HCT116 (cell line): ENCODE measurements at regions not wholly inside any gene's neighbourhood (a gene's known extent, or its start where the extent isn't known, plus 50 kb on each side); places are given as distances from the start of the nearest gene placed in this dataset.

ENCODE experiments used
- ATAC-seq: fragments of 200-7000 bp; cut with Tn5 transposase; 2 replicates; pipeline ENCODE4 v1.9.1; 2020; ENCODE audit warnings: mild to moderate bottlenecking, moderate library complexity
- BruUV-seq: library from RNA; stranded (reverse); fragments of 400-500 nt; replicated peaks from 2 replicates; lab custom pipeline; 2021; lab: Mats Ljungman, UMichigan
- CTCF ChIA-PET: fragments of 300-600 bp; sonication (Branson Sonifier 250); formaldehyde crosslinking; loops from one replicate; lab custom pipeline; 2021; ENCODE audit warnings: antibody characterized with exemption; lab: Charles Lee
- POLR2A ChIA-PET: fragments of 300-600, 350-600 bp; sonication (Branson Sonifier 250); formaldehyde crosslinking; loops from one replicate; lab custom pipeline; 2021; ENCODE audit warnings: antibody characterized with exemption; lab: Charles Lee
- RAD21 ChIA-PET, 2 experiments: fragments of 300-600 bp; sonication (Branson Sonifier 250); formaldehyde crosslinking; loops; one replicate each; lab custom pipeline; 2023; ENCODE audit warnings: low total read pairs in 2 of 2; ENCODE audit not compliant: uncharacterized antibody in 2 of 2, unreplicated experiment in 2 of 2, low non-redundant PET in 1 of 2; lab: Charles Lee
- DNase-seq: peaks from one replicate; pipeline ENCODE4 v3.0.0-alpha.2; 2010; ENCODE audit warnings: low read depth, low spot score
- H2AFZ ChIP-seq: fragments of 200-600 bp; shearing (Covaris generic), sonication (generic); 2 replicates; pipeline ENCODE4 v1.6.1; 2017; ENCODE audit warnings: low read depth, mixed run types, mixed read lengths, antibody characterized with exemption, low read length; ENCODE audit not compliant: poor library complexity, severe bottlenecking
- H3K27ac ChIP-seq: 2 replicates; pipeline ENCODE4 v1.5.1; 2012; ENCODE audit warnings: low read depth, low read length
- H3K27me3 ChIP-seq: fragments of 200-600 bp; sonication (generic); 2 replicates; pipeline ENCODE4 v1.6.1; 2016; ENCODE audit warnings: mixed run types, low read length, mixed read lengths; ENCODE audit not compliant: insufficient read depth
- H3K36me3 ChIP-seq, 2 experiments: fragments of 200-500 bp in 1 of 2; fragments of 200-600 bp in 1 of 2; sonication (Bioruptor generic) in 1 of 2; sonication (generic) in 1 of 2; 2 replicates each; pipeline versions ENCODE4 v1.5.1 to v1.6.1; 2014 to 2016; ENCODE audit warnings: low read length in 2 of 2, inconsistent platforms in 1 of 2, mixed read lengths in 1 of 2, mixed run types in 1 of 2; ENCODE audit not compliant: insufficient read depth in 2 of 2, control insufficient read depth in 1 of 2
- H3K4me1 ChIP-seq, 2 experiments: fragments of 200-600 bp in 1 of 2; sonication (generic) in 1 of 2; 2 replicates each; pipeline versions ENCODE4 v1.5.1 to v1.6.1; 2012 to 2017; ENCODE audit warnings: low read length in 2 of 2, inconsistent platforms in 1 of 2, mild to moderate bottlenecking in 1 of 2, mixed read lengths in 1 of 2, mixed run types in 1 of 2, moderate library complexity in 1 of 2; ENCODE audit not compliant: insufficient read depth in 2 of 2, control insufficient read depth in 1 of 2
- H3K4me2 ChIP-seq: fragments of 200-600 bp; sonication (generic); 2 replicates; pipeline ENCODE4 v1.6.1; 2017; ENCODE audit warnings: mixed run types, low read length, mixed read lengths
- H3K4me3 ChIP-seq, 2 experiments: fragments of 200-600 bp in 1 of 2; sonication (generic) in 1 of 2; replicated peaks in 1 of 2; 2 replicates each; pipeline ENCODE4 v1.5.1; 2011 to 2016; ENCODE audit warnings: low read length in 2 of 2, control low read depth in 1 of 2, low read depth in 1 of 2, mild to moderate bottlenecking in 1 of 2, mixed read lengths in 1 of 2, mixed run types in 1 of 2
- H3K79me2 ChIP-seq: fragments of 200-600 bp; sonication (generic); 2 replicates; pipeline ENCODE4 v1.6.1; 2017; ENCODE audit warnings: mild to moderate bottlenecking, mixed run types, low read length, moderate library complexity, mixed read lengths; ENCODE audit not compliant: insufficient read depth
- H3K9ac ChIP-seq: fragments of 200-600 bp; sonication (generic); 2 replicates; pipeline ENCODE4 v1.6.1; 2016; ENCODE audit warnings: low read length, mixed read lengths
- H3K9me2 ChIP-seq: fragments of 200-600 bp; sonication (generic), shearing (Covaris generic); 2 replicates; pipeline ENCODE4 v1.6.1; 2017; ENCODE audit warnings: mixed run types, mild to moderate bottlenecking, moderate library complexity; ENCODE audit not compliant: insufficient read depth
- H3K9me3 ChIP-seq, 2 experiments: fragments of 200-500 bp in 1 of 2; fragments of 200-600 bp in 1 of 2; sonication (Bioruptor generic) in 1 of 2; sonication (generic) in 1 of 2; 2 replicates each; pipeline ENCODE4 v1.6.1; 2014 to 2017; ENCODE audit warnings: low read length in 2 of 2, mixed read lengths in 2 of 2, inconsistent platforms in 1 of 2, low read depth in 1 of 2, mild to moderate bottlenecking in 1 of 2, mixed run types in 1 of 2, moderate library complexity in 1 of 2; ENCODE audit not compliant: control insufficient read depth in 1 of 2, insufficient read depth in 1 of 2
- H4K20me1 ChIP-seq: fragments of 200-600 bp; sonication (generic), shearing (Covaris generic); 2 replicates; pipeline ENCODE4 v1.6.1; 2017; ENCODE audit warnings: mixed run types, mild to moderate bottlenecking, moderate library complexity; ENCODE audit not compliant: insufficient read depth
- CEBPB ChIP-seq: IDR thresholded peaks from 2 replicates; pipeline ENCODE4 v1.6.1; 2012; ENCODE audit warnings: low read depth
- ELF1 ChIP-seq: IDR thresholded peaks from 2 replicates; pipeline ENCODE4 v1.6.1; 2012; ENCODE audit warnings: low read depth, borderline replicate concordance
- EZH2phosphoT487 ChIP-seq: fragments of 200-600 bp; IDR thresholded peaks from 2 replicates; pipeline ENCODE4 v1.6.1; 2018; ENCODE audit warnings: antibody characterized with exemption, borderline replicate concordance
- FOSL1 ChIP-seq: IDR thresholded peaks from 2 replicates; pipeline ENCODE4 v1.6.1; 2012; ENCODE audit warnings: low read depth
- JUND ChIP-seq: IDR thresholded peaks from 2 replicates; pipeline ENCODE4 v1.6.1; 2012
- RAD21 ChIP-seq: IDR thresholded peaks from 2 replicates; pipeline ENCODE4 v1.6.1; 2012; ENCODE audit warnings: low read depth, mild to moderate bottlenecking
- SP1 ChIP-seq: IDR thresholded peaks from 2 replicates; pipeline ENCODE4 v1.6.1; 2012; ENCODE audit warnings: low read depth
- SRF ChIP-seq: IDR thresholded peaks from 2 replicates; pipeline ENCODE4 v1.6.1; 2012; ENCODE audit warnings: low read depth
- TCF7L2 ChIP-seq: IDR thresholded peaks from 2 replicates; pipeline ENCODE4 v1.7.0; 2011; ENCODE audit warnings: borderline replicate concordance, inconsistent platforms; ENCODE audit not compliant: insufficient read depth, insufficient read length; ENCODE audit errors: extremely low read depth
- YY1 ChIP-seq: IDR thresholded peaks from 2 replicates; pipeline ENCODE4 v1.6.1; 2011; ENCODE audit warnings: low read length, low read depth, moderate library complexity, mild to moderate bottlenecking; ENCODE audit not compliant: insufficient replicate concordance; ENCODE audit errors: extremely low read depth
- ZFX ChIP-seq: fragments of 450-650 bp; IDR thresholded peaks from 2 replicates; pipeline ENCODE4 v1.6.1; 2017
- intact Hi-C: fragments of 100-400 bp; cut with micrococcal nuclease; formaldehyde crosslinking; loops from 2 replicates; pipeline ENCODE4 v1.10.0; 2022
- TF ChIP-seq, protein P1 (sequence below), 3 experiments: fragments of 200-600 bp in 1 of 3; sonication (generic) in 1 of 3; IDR thresholded peaks in 2 of 3; conservative IDR thresholded peaks in 1 of 3; 2 replicates each; pipeline ENCODE4 v1.5.1; 2012 to 2017; ENCODE audit warnings: low read depth in 2 of 3, low read length in 2 of 3, antibody characterized with exemption in 1 of 3, borderline replicate concordance in 1 of 3, control low read depth in 1 of 3, mild to moderate bottlenecking in 1 of 3, mixed read lengths in 1 of 3, mixed run types in 1 of 3, moderate library complexity in 1 of 3; ENCODE audit not compliant: insufficient read depth in 1 of 3
- TF ChIP-seq, protein P2 (sequence below): IDR thresholded peaks from 2 replicates; pipeline ENCODE4 v1.6.1; 2012; ENCODE audit warnings: low read depth

DNA sequence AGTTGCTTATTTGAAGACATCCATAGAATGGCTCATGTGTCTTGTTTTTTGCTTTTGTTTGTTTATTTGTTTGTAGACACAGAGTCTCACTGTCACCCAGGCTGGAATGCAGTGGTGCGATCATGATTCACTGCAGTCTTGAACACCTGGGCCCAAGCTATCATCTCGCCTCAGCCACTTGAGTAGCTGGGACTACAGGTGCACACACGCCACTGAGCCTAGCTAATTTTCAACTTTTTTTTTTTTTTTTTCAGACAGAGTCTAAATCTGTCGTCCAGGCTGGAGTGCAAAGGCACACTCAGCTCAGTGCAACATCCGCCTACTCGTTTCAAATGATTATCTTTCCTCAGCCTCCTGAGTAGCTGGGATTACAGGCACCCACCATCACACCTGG, 83.3 kb upstream of the KLF6 start:
- H2AFZ ChIP-seq = no peak overlapping the region
- TF ChIP-seq EZH2phosphoT487 (no peak), ZFX (no peak), FOSL1 (no peak), SRF (no peak), CEBPB (no peak), SP1 (no peak), TCF7L2 (no peak), ELF1 (no peak), JUND (no peak), YY1 (no peak), RAD21 (no peak)
- TF ChIP-seq, protein P1, sequence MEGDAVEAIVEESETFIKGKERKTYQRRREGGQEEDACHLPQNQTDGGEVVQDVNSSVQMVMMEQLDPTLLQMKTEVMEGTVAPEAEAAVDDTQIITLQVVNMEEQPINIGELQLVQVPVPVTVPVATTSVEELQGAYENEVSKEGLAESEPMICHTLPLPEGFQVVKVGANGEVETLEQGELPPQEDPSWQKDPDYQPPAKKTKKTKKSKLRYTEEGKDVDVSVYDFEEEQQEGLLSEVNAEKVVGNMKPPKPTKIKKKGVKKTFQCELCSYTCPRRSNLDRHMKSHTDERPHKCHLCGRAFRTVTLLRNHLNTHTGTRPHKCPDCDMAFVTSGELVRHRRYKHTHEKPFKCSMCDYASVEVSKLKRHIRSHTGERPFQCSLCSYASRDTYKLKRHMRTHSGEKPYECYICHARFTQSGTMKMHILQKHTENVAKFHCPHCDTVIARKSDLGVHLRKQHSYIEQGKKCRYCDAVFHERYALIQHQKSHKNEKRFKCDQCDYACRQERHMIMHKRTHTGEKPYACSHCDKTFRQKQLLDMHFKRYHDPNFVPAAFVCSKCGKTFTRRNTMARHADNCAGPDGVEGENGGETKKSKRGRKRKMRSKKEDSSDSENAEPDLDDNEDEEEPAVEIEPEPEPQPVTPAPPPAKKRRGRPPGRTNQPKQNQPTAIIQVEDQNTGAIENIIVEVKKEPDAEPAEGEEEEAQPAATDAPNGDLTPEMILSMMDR (IDR thresholded peaks at IDR 0.05 in 2 of 3, conservative IDR thresholded peaks at IDR 0.05 in 1 of 3; ENCODE audit: borderline replicate concordance in 1 of 3, insufficient read depth in 1 of 3, low read depth in 2 of 3, low read length in 2 of 3) = no peak
- TF ChIP-seq, protein P2, sequence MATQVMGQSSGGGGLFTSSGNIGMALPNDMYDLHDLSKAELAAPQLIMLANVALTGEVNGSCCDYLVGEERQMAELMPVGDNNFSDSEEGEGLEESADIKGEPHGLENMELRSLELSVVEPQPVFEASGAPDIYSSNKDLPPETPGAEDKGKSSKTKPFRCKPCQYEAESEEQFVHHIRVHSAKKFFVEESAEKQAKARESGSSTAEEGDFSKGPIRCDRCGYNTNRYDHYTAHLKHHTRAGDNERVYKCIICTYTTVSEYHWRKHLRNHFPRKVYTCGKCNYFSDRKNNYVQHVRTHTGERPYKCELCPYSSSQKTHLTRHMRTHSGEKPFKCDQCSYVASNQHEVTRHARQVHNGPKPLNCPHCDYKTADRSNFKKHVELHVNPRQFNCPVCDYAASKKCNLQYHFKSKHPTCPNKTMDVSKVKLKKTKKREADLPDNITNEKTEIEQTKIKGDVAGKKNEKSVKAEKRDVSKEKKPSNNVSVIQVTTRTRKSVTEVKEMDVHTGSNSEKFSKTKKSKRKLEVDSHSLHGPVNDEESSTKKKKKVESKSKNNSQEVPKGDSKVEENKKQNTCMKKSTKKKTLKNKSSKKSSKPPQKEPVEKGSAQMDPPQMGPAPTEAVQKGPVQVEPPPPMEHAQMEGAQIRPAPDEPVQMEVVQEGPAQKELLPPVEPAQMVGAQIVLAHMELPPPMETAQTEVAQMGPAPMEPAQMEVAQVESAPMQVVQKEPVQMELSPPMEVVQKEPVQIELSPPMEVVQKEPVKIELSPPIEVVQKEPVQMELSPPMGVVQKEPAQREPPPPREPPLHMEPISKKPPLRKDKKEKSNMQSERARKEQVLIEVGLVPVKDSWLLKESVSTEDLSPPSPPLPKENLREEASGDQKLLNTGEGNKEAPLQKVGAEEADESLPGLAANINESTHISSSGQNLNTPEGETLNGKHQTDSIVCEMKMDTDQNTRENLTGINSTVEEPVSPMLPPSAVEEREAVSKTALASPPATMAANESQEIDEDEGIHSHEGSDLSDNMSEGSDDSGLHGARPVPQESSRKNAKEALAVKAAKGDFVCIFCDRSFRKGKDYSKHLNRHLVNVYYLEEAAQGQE = no peak
- no TSS peak for BruUV-seq
- H3K9me3 ChIP-seq = no peaks in the 10 kb centered on the region
- RAD21 ChIA-PET = no interaction called here
- H3K4me2 ChIP-seq = no peak overlapping the region
- H3K4me1 ChIP-seq = peaks cover 2 to 27% of the 10 kb centered on the region in 2 experiments; a peak in 3 of 4 replicates
- 0 out of 2 replicates have a peak, but pooled peaks cover 2% of the 10 kb centered on the region for H3K9me2 ChIP-seq
- no peak for ATAC-seq
- H3K27me3 ChIP-seq = no peaks in the 10 kb centered on the region
- H3K79me2 ChIP-seq = no peaks in the 10 kb centered on the region
- intact Hi-C loops = no loop called here
- H4K20me1 ChIP-seq = no peaks in the 10 kb centered on the region
- CTCF ChIA-PET = no interaction called here
- POLR2A ChIA-PET = interaction anchor here (0.8 kb wide), 1 partner anchor 9 kb away, joined by 3 read pairs; no protein-coding TSS in a partner anchor
- H3K36me3 ChIP-seq = no peaks in the 10 kb centered on the region
- H3K27ac ChIP-seq = no peak overlapping the region
- no peak overlapping the region for H3K9ac ChIP-seq
- H3K4me3 ChIP-seq = no peak overlapping the region
- no peak for DNase-seq
